ENCODE measurements at regions not wholly inside any gene's neighbourhood (a gene's known extent, or its start where the extent isn't known, plus 50 kb on each side); places are given as distances from the start of the nearest gene placed in this dataset.

- DNase-seq = no peak
- Histone ChIP-seq H3K27ac (no peak overlapping the region), H3K27me3 (no peaks in the 10 kb centered on the region), H3K9me3 (replicated peaks) (no peaks in the 10 kb centered on the region), H3K4me3 (no peak overlapping the region), H3K4me1 (no peaks in the 10 kb centered on the region), H3K36me3 (no peaks in the 10 kb centered on the region)
These were observed 108.1 kb upstream of the FBXL7 start for GRCh38 chr5:15391704-15392397.

GRCh38 chr5:15388866-15389265 is 111.1 kb upstream of the FBXL7 start:
- Histone ChIP-seq H3K4me1 (no peaks in the 10 kb centered on the region), H3K4me3 (no peak overlapping the region), H3K36me3 (no peaks in the 10 kb centered on the region), H3K9me3 (replicated peaks) (no peaks in the 10 kb centered on the region), H3K27me3 (no peaks in the 10 kb centered on the region), H3K27ac (no peak overlapping the region)
- DNase-seq = no peak

- no peaks in the 10 kb centered on the region for H3K36me3 ChIP-seq
- no peak overlapping the region for H3K4me3 ChIP-seq
- H3K4me1 ChIP-seq = no peaks in the 10 kb centered on the region
- H3K9me3 ChIP-seq (replicated peaks) = no peaks in the 10 kb centered on the region
- H3K27me3 ChIP-seq = no peaks in the 10 kb centered on the region
- no peak for DNase-seq
- H3K27ac ChIP-seq = no peak overlapping the region
These were observed 112.0 kb upstream of the FBXL7 start for GRCh38 chr5:15387931-15388524.

GRCh38 chr5:15386122-15386521 is 113.9 kb upstream of the FBXL7 start:
- Histone ChIP-seq H3K27ac (no peak overlapping the region), H3K27me3 (no peaks in the 10 kb centered on the region), H3K4me1 (no peaks in the 10 kb centered on the region), H3K4me3 (no peak overlapping the region), H3K9me3 (replicated peaks) (no peaks in the 10 kb centered on the region), H3K36me3 (no peaks in the 10 kb centered on the region)
- DNase-seq = no peak

DNA sequence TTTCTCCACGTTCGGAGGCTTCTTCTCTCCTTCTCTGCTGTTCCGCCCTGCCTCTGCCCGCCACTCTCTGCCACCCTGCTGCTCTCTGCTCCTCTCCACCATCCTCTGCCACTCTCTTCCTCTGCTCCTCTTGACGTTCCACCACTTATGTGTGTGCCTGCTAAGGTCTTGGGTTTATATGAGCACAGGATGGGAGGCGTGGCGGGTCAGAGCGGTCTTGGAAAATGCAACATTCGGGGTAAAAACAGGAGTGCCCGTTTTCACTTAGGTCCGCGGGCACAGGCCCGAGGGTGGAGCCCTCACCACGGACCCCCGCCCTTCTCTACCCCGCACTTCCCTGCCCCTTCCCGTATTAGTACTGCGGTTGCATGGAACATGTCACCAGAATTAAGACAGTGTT is 114.4 kb upstream of the FBXL7 start:
- no peaks in the 10 kb centered on the region for H3K9me3 ChIP-seq (replicated peaks)
- DNase-seq = no peak
- H3K36me3 ChIP-seq = no peaks in the 10 kb centered on the region
- H3K27me3 ChIP-seq = no peaks in the 10 kb centered on the region
- H3K4me1 ChIP-seq = no peaks in the 10 kb centered on the region
- no peak overlapping the region for H3K4me3 ChIP-seq
- no peak overlapping the region for H3K27ac ChIP-seq

DNA sequence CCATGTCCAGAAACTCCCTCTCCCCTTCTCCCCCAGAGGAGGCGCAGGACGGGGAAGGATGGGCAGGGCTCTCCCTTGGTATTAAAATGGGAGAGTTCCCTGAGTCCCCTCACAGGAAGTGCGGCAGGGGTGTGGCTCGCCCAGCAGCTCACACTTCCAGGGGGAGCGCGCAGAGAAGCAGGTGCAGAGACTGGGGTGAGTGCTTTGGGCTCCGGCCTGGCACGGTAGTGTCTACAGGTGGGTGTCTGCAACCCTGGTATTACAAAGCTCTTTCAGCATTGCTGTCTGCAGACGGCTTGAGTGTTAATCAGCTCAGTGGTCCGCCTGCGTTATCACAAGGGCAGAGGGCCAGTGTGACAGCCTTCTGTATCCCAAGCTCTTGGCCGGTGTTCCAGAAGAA is 114.9 kb upstream of the FBXL7 start:
- DNase-seq = no peak
- Histone ChIP-seq H3K36me3 (no peaks in the 10 kb centered on the region), H3K4me1 (no peaks in the 10 kb centered on the region), H3K4me3 (no peak overlapping the region), H3K27ac (no peak overlapping the region), H3K27me3 (no peaks in the 10 kb centered on the region), H3K9me3 (replicated peaks) (no peaks in the 10 kb centered on the region)

DNA sequence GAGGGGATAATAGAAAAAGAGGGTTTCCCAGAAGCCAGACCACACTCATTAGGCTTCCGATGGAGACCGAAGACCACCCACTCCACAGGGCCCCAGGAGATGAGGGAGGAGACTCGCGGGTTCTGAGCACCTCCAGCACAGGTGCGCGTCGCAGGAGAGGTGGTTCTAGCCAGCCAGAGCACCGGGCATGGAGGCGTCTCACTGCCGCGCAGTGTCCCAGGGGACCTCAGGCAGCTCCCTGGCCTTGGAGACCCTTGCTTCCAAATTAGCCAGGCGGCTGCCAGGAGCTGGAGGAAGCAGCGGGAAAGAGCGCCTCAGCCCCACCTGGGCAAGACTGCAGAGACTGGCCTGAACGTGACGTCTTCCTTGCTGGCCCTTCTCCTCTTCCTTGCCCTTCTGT is 115.4 kb upstream of the FBXL7 start:
- Histone ChIP-seq H3K27me3 (no peaks in the 10 kb centered on the region), H3K27ac (no peak overlapping the region), H3K4me3 (no peak overlapping the region), H3K4me1 (no peaks in the 10 kb centered on the region), H3K36me3 (no peaks in the 10 kb centered on the region), H3K9me3 (replicated peaks) (no peaks in the 10 kb centered on the region)
- no peak for DNase-seq

DNA sequence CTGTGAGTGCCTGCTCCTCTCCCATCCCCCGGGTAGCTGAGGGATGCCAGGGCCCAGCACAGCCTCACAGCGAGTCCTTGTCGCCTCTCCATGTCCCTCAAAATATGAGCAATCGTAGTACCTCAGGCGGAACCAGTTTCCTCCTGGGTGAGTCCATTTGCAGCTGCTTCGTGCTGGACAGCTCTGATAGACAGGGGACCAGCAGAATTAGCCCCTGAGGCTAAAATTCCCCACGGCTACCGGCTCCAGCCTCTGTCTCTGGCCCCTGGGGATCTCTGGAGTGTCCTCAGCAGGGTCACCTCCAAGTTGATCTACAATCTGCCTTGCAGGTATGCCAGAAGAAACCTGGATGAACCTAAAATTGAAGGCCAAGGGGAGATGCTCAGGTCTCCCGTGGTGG is 115.8 kb upstream of the FBXL7 start:
- no peaks in the 10 kb centered on the region for H3K36me3 ChIP-seq
- DNase-seq = no peak
- no peak overlapping the region for H3K4me3 ChIP-seq
- H3K9me3 ChIP-seq (replicated peaks) = no peaks in the 10 kb centered on the region
- no peaks in the 10 kb centered on the region for H3K27me3 ChIP-seq
- H3K4me1 ChIP-seq = no peaks in the 10 kb centered on the region
- no peak overlapping the region for H3K27ac ChIP-seq

DNA sequence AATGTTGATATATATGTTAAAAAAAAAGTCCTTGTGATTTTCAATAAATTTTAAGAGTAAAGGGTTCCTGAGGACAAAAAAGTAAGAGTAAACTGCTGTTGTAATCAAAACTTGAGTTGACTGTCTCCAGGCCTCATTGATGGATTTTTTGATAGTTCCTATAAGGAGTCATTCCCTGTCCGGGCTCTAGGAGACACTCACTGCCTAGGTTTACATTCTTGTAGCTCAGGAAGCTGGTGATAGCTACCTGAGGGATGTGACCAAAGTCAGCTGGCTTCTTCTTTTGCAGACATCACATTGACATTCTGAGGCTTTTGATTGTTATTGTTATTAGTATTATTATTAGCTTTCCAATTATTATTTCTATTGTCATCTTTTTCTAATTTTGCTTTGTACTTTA is 116.5 kb upstream of the FBXL7 start:
- Histone ChIP-seq H3K9me3 (replicated peaks) (no peaks in the 10 kb centered on the region), H3K27ac (no peak overlapping the region), H3K4me1 (no peaks in the 10 kb centered on the region), H3K4me3 (no peak overlapping the region), H3K27me3 (no peaks in the 10 kb centered on the region), H3K36me3 (no peaks in the 10 kb centered on the region)
- DNase-seq = peak; percentile 13 to 39

DNA sequence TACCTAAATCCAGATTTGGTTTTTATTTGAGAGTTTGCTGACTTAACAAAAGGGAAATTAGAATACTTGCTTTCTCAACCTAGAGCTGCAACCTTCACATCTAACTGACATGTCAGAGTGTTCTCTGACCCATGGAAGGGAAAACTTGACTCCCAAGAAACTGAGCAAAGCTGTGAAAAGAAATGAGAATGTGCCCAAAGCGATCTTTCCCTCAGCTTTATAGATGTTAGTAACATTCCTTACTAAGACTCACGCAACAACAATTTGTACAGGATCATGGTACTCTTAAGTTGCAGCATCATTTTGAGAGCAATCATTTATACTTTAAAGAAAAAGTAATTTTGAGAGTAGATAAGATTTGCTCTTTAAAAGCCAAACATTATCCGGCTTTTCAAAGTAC is 117.0 kb upstream of the FBXL7 start:
- Histone ChIP-seq H3K27ac (no peak overlapping the region), H3K27me3 (no peaks in the 10 kb centered on the region), H3K9me3 (replicated peaks) (no peaks in the 10 kb centered on the region), H3K4me1 (no peaks in the 10 kb centered on the region), H3K4me3 (no peak overlapping the region), H3K36me3 (no peaks in the 10 kb centered on the region)
- no peak for DNase-seq

DNA sequence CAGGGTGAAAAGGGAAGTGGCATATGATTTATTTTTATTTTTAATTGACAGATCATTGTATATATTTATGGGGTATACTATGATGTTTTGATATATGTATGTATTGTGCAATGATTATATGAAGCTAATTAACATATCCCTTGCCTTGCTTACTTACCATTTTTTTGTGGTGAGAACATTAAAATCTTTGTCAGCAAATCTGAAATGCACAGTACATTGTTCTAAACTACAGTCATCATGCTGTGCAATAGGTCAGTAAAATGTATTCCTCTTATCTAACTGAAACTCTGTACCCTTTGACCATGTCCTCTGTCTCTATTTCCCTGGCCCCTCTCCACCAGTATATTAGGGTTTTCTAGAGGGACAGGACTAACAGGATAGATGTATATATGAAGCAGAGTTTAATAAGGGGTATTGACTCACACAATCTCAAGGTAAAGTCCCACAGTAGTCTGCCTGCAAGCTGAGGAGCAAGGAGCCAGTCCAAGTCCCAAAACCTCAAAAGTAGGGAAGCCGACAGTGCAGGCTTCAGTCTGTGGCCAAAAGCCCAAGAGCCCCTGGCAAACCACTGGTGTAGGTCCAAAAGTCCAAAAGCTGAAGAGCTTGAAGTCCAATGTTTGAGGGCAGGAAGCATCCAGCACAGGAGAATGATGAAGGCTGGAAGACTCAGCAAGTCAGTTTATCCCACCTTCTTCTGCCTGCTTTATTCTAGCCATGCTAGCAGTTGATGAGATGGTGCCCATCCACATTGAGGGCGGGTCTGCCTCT is 122.2 kb upstream of the FBXL7 start:
- no peaks in the 10 kb centered on the region for H3K9me3 ChIP-seq (replicated peaks)
- no peak overlapping the region for H3K4me3 ChIP-seq
- H3K27me3 ChIP-seq = no peaks in the 10 kb centered on the region
- no peaks in the 10 kb centered on the region for H3K36me3 ChIP-seq
- no peak overlapping the region for H3K27ac ChIP-seq
- no peaks in the 10 kb centered on the region for H3K4me1 ChIP-seq
- no peak for DNase-seq

DNA sequence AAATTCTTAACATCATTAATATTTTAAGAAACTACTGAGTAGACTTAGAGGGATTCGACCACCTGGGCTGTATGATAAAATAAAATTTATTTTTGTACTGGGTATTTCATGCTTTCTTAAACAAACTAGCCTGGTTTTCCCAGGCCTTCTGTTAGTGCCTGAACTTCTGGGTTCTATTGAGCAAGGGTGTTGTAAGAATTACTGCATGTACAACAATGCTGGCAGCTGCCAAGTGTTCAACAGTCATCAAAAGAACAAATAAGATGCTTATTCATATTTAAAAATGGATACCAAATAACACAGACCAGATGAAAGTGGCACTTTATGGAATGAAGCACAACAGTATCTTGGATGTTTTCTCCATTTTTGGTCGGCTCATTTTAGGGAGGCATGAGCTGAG is 123.2 kb upstream of the FBXL7 start:
- Histone ChIP-seq H3K4me3 (no peak overlapping the region), H3K9me3 (replicated peaks) (no peaks in the 10 kb centered on the region), H3K36me3 (no peaks in the 10 kb centered on the region), H3K27ac (no peak overlapping the region), H3K27me3 (no peaks in the 10 kb centered on the region), H3K4me1 (no peaks in the 10 kb centered on the region)
- DNase-seq = no peak

GRCh38 chr5:15376088-15376487 is 123.9 kb upstream of the FBXL7 start:
- Histone ChIP-seq H3K36me3 (no peaks in the 10 kb centered on the region), H3K27ac (no peak overlapping the region), H3K27me3 (no peaks in the 10 kb centered on the region), H3K4me3 (no peak overlapping the region), H3K9me3 (replicated peaks) (no peaks in the 10 kb centered on the region), H3K4me1 (no peaks in the 10 kb centered on the region)
- no peak for DNase-seq

GRCh38 chr5:15375559-15375958 is 124.4 kb upstream of the FBXL7 start:
- no peak overlapping the region for H3K27ac ChIP-seq
- DNase-seq = no peak
- no peaks in the 10 kb centered on the region for H3K9me3 ChIP-seq (replicated peaks)
- no peaks in the 10 kb centered on the region for H3K36me3 ChIP-seq
- H3K27me3 ChIP-seq = no peaks in the 10 kb centered on the region
- no peak overlapping the region for H3K4me3 ChIP-seq
- H3K4me1 ChIP-seq = no peaks in the 10 kb centered on the region

GRCh38 chr5:15374886-15375285 is 125.1 kb upstream of the FBXL7 start:
- H3K27me3 ChIP-seq = no peaks in the 10 kb centered on the region
- no peak for DNase-seq
- H3K36me3 ChIP-seq = no peaks in the 10 kb centered on the region

More at GRCh38 chr5:15374886-15375285, 125.1 kb upstream of the FBXL7 start:
- H3K4me1 ChIP-seq = no peaks in the 10 kb centered on the region
- H3K9me3 ChIP-seq (replicated peaks) = no peaks in the 10 kb centered on the region
- no peak overlapping the region for H3K27ac ChIP-seq
- H3K4me3 ChIP-seq = no peak overlapping the region

All from SJCRH30 (cell line).